Fibroblast of pulmonary artery (primary cell): ENCODE measurements at regions not wholly inside any gene's neighbourhood (a gene's known extent, or its start where the extent isn't known, plus 50 kb on each side); places are given as distances from the start of the nearest gene placed in this dataset.
"Not testable (repeated sequence)": the region's sequence is repeated elsewhere in the genome, so short reads cannot be mapped to it uniquely, and the experiment has no call there.

Experiments used
- DNase-seq: peaks from one replicate; pipeline ENCODE4 v3.0.0-alpha.2; 2010; ENCODE audit warnings: low read depth
- H3K4me3 ChIP-seq: replicated peaks from 2 replicates; pipeline ENCODE4 v1.5.1; 2011; ENCODE audit warnings: low read depth, mild to moderate bottlenecking, control low read depth, low read length, moderate library complexity
- CTCF ChIP-seq: IDR thresholded peaks from 2 replicates; pipeline ENCODE4 v1.5.1; 2011; ENCODE audit warnings: mild to moderate bottlenecking, control low read depth, low read length, inconsistent platforms; ENCODE audit errors: missing control alignments

- DNase-seq: no peak
- H3K4me3 ChIP-seq: no peak overlapping the region
- no peak for TF ChIP-seq CTCF
Measured at GRCh38 chr5:101260857-101261256, 357.8 kb upstream of the ST8SIA4 start.

- DNase-seq: no peak
- no peak overlapping the region for H3K4me3 ChIP-seq
- TF ChIP-seq CTCF: no peak
Measured at GRCh38 chr5:101253096-101253495, 350.0 kb upstream of the ST8SIA4 start.

- no peak for DNase-seq
- TF ChIP-seq CTCF: no peak
- H3K4me3 ChIP-seq: no peak overlapping the region
Measured at GRCh38 chr5:101244621-101245020, 341.5 kb upstream of the ST8SIA4 start.

GRCh38 chr5:101212942-101213514, 309.9 kb upstream of the ST8SIA4 start:
- TF ChIP-seq CTCF: no peak
- H3K4me3 ChIP-seq: no peak overlapping the region
- no peak for DNase-seq

- no peak for TF ChIP-seq CTCF
- H3K4me3 ChIP-seq: no peak overlapping the region
- DNase-seq: no peak
Measured at GRCh38 chr5:101206534-101206933, 303.5 kb upstream of the ST8SIA4 start.

GRCh38 chr5:101205065-101205464, 302.0 kb upstream of the ST8SIA4 start:
- not testable (repeated sequence) for H3K4me3 ChIP-seq, DNase-seq

GRCh38 chr5:101180365-101180764, 277.3 kb upstream of the ST8SIA4 start:
- H3K4me3 ChIP-seq, DNase-seq: not testable (repeated sequence)

GRCh38 chr5:101176605-101177004, 273.5 kb upstream of the ST8SIA4 start:
- H3K4me3 ChIP-seq: no peak overlapping the region
- no peak for TF ChIP-seq CTCF

More at GRCh38 chr5:101176605-101177004, 273.5 kb upstream of the ST8SIA4 start:
- DNase-seq: no peak
